GM12872 (cell line): ENCODE measurements at regions not wholly inside any gene's neighbourhood (a gene's known extent, or its start where the extent isn't known, plus 50 kb on each side); places are given as distances from the start of the nearest gene placed in this dataset.

Experiments used
- TF ChIP-seq, protein P1 (sequence below): IDR thresholded peaks from 3 replicates; pipeline ENCODE4 v1.5.1; 2011; ENCODE audit warnings: low read depth, mild to moderate bottlenecking, low read length, moderate library complexity; ENCODE audit not compliant: insufficient read depth

DNA sequence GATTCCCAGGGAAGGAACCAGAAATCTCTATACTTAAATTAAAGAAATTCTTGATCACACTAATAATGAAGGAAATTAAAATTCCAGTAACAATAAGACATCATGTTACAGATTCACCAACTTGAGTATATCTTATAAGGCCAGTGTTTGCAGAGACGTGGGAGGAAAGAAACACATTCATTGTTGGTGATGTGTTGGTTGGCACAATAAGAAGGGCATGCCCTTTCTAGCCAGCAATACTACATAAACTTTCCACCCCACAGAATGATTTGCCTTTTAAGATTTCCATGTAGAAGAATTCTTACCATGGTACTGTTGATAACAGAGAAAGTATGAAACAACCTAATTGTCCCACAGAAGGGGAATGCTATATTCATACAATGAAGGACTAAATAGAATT is 581.5 kb downstream of the STIM2 start:
- TF ChIP-seq, protein P1, sequence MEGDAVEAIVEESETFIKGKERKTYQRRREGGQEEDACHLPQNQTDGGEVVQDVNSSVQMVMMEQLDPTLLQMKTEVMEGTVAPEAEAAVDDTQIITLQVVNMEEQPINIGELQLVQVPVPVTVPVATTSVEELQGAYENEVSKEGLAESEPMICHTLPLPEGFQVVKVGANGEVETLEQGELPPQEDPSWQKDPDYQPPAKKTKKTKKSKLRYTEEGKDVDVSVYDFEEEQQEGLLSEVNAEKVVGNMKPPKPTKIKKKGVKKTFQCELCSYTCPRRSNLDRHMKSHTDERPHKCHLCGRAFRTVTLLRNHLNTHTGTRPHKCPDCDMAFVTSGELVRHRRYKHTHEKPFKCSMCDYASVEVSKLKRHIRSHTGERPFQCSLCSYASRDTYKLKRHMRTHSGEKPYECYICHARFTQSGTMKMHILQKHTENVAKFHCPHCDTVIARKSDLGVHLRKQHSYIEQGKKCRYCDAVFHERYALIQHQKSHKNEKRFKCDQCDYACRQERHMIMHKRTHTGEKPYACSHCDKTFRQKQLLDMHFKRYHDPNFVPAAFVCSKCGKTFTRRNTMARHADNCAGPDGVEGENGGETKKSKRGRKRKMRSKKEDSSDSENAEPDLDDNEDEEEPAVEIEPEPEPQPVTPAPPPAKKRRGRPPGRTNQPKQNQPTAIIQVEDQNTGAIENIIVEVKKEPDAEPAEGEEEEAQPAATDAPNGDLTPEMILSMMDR, result no peak

DNA sequence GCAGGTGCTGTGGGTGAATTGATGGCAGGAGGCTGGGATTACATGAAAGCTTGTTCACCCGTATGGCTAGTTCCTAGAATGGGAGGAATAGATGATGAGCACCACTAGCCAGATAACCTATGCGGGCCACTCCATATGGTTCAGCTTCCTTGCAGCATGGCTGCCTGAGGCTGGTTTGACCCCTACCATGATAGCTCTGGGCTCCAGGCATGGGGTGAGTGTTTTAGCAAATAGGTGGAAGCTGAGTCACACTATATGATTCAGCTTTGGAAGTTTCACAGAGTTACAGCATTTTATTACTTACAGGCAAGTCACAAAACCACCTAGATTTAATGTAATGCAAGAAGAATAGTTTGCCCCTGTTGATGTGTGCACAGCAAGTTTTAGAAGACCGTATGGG is 603.2 kb downstream of the STIM2 start:
- TF ChIP-seq, protein P1, result no peak

- TF ChIP-seq, protein P1, result no peak
Observed at GRCh38 chr4:27467351-27467750, 606.7 kb downstream of the STIM2 start.

DNA sequence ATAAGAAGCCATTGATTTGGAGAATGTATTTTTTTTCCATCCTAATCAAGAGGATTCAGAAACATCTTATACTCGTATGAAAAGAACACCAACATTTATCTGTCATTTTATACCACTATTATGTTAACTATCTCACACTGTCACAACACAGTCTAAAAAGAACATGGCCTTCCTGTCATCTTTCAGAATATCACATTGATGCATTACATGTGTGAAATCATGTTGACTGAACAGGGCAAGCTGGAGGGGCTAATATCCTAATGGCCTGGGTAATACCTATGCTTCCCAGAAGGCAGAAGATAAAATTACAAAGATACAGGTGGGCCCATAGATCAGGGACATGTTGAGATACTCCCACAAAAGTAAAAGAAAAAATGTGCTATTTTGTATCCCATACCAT is 611.7 kb downstream of the STIM2 start:
- TF ChIP-seq, protein P1, result no peak

- TF ChIP-seq, protein P1, result no peak
Observed at GRCh38 chr4:27474691-27475090, 614.0 kb downstream of the STIM2 start.

GRCh38 chr4:27484216-27484615 is 623.6 kb downstream of the STIM2 start:
- TF ChIP-seq, protein P1, result no peak

GRCh38 chr4:27490315-27490714 is 629.7 kb downstream of the STIM2 start:
- TF ChIP-seq, protein P1, result no peak

GRCh38 chr4:27490766-27491165 is 630.1 kb downstream of the STIM2 start:
- TF ChIP-seq, protein P1, result no peak
